ENCODE measurements at regions not wholly inside any gene's neighbourhood (a gene's known extent, or its start where the extent isn't known, plus 50 kb on each side); places are given as distances from the start of the nearest gene placed in this dataset.

DNA sequence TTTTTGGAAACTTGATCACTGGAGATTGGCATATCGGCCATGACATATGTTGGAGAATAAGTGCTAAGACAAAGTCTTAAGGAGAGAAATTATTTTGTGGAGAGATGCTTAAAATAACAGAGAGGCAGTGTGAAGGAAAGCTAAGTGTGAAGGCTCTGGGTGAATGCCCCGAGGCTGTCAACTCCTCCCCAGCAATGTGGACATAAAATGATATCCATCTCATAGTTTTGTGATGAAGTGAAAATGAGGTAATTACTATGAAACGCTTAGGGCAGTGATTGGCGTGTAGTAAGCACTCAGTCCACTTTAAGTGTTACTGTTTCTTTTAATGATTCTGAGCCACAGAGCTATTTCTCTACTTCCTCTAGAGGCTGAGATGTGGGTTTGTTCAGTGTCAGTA lies 195.8 kb upstream of the KLF12 start:
- DNase-seq: no peak

DNA sequence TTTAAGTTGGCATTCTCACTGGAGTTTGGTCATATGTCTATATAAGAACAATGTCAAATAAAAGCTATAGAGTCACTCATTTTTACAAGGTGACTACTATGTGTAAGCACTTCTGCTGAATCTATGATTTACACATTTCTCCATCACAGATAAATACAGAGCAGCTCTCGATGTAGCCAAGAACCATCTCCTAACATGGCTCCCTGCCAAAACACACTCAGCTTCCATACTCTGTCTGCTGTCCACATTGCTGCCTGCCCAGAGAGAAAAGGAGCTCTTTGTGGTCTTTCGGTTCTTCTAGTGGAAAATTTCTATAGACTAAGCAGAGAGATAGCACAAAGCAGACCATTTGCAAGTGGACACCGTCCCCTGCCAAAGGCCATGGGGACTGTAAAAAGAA lies 190.9 kb upstream of the KLF12 start:
- DNase-seq: no peak

DNA sequence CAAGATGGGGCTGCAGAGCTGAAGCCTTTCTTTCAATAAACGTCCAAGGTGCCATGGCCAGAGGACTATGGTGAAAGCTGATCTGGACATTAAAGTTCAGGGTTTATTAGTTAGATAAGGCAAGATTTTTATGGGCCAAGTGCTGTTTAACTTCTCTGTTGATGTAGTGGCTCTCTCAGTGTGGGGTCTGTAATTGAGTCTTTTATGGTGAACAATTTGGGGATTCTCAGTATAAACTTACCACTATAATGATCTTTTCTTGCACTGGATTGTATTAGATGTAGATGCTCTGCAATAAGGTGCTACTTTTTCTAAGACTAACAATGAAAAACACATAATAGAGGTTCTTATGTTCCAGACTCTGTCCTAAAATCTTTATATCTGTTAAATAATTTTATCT lies 190.1 kb upstream of the KLF12 start:
- no peak for DNase-seq

DNA sequence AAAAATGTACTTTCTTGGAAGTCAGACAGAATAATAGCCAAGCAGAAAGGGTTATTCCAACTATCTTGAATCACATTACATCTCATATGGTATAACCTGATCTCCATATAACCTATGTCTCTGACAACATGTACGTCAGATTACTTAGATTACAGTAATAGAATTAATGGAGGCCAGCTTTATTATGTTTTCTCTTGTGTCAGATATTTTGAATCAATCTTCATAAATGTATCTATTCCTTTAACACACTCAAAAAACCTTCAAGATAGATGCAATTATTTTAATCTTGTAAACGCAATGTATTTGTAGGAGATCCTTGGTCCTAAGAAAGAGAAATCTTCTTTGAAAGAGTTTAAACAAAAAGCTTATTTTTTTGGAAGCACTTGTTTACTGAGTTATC lies 188.4 kb upstream of the KLF12 start:
- no peak for DNase-seq

DNA sequence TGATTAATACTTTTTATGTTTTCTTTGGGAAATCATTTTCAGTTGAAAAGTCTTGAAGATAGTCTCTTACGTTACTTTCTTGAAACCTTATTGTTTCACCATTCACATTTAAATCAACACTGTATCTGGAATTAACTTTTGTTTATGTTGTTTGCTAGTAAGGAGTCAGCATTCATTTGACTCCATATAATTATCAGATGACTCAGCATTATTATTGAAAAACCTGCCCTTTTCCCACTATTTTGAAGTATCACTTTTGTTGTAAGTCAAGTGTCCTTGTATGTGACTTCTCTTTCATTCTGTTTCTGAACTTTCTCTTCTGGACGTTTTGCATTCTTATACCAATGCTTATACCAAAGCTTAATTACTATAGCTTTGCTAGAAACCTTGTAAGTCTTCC lies 186.1 kb upstream of the KLF12 start:
- DNase-seq: no peak

DNA sequence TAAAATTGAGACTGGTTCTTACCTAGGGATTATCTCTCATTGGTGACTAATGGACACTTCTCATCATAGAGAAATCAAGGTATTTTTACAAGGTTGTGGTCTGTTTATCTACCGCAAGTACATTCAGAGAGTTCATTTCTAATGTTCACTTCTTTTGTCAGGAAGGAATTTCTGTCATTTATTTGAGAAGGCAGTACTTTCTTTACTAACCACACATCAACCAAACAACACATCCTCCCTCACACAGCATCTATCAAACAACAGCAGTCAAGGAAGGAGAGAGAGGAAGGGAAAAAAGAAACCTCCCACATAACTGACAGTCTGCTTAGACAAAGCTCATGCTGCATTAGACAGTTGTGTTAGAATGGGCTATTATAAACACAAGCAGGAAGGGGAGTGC lies 182.3 kb upstream of the KLF12 start:
- no peak for DNase-seq

DNA sequence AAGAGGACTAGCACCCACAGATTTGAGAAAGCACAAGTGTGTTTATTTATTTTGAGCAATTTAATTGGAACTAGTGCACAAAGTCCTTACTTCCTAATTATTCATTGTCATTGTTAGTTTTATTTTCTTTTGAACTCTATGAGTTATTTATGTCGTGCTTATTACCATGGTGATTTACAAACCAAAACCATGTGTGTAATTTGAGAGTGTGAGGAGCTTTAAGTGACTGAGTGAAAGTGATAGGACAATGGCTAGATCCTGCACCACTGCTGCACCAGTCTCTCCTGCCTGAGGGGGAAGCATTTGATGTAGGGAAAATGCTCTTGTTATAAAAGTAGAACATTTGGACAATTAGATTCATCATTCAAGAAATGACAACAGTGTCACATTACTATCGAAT lies 172.3 kb upstream of the KLF12 start:
- DNase-seq: no peak

DNA sequence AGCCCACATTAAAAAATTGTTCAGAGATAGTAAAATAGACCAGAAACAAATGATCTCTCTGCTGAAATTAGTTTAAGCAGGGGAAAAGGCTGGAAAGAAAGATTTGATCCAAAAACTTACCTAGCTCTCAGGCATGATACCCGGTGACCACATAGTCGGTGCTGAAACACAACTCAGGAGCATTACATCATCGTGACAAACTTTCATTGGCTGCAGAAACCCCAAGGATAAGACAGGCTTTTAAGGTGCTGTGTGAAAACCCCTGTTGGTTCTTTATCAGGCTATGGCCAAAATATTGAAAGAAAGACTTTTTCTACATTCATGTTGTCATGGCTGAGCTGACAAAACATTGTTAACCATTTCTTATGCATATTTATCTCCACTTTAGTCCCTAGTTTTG lies 171.7 kb upstream of the KLF12 start:
- no peak for DNase-seq

DNA sequence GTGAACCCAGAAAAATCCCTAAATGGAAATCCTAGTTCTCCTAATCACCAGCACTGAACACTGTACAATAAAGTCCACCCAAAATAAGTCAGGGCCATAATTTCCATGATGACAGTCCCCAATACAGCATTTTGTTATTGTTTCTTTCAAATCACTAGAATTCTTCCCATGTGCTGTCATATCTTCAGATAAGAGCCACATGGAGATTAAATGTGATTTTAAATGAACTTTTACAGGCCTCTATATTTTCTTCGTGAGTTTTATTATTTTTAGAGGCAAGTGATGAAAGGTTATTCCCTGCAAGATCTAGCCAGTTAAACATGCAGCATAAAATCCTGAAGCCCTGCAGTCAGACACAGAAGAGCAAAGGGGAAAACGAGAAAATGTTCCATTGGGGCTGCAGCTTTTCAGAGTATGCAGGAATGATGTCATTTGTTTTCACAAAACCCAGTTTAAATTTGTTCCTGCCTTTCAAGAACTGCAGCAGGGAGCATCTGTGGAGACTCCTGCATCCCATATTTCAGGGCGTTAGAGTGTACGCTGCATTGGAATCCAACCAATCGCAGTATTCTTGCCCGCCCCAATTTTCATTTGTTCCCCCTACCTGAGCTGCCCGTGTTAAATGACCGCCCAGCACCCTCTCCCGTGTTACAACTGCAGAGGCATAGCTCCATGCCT lies 167.2 kb upstream of the KLF12 start:
- no peak for DNase-seq

DNA sequence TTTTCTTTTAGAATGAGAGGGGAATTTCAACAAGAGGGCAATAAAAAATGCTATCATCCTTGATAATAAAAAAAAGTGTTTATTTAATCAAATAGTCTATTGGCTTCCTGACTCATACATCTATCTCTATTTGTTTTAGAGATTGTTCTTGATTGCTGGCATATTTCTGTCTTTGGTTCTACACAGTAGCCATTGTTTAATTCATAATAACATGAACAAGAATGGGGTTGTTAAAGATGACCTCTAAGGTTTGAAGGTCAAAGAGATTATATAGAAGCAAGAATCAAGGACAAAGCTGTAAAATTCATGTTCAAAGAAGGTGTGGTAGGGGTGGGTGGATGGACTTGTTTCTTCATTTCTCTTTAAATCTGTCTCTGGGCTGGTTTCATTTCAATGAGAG lies 166.0 kb upstream of the KLF12 start:
- no peak for DNase-seq

DNA sequence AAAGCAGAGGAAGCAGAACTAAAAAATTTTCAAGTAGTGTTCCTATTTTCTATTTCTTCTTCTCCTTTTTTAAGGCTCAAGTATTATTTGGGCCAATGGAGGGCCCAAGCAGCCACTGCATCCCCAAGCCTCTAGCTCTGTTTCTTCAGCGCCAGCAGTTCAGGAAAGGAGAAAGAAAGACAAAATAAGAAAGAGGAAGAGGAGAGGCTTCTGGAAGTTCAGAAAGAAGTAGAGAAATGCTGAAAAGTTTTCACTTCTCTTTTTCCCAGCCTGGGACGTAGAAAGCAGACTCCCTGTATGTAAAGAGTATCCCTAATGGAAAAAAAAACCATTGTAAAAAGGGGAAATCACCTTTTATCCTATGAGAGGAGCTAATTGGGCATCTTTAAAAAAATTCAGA lies 165.5 kb upstream of the KLF12 start:
- DNase-seq: no peak

DNA sequence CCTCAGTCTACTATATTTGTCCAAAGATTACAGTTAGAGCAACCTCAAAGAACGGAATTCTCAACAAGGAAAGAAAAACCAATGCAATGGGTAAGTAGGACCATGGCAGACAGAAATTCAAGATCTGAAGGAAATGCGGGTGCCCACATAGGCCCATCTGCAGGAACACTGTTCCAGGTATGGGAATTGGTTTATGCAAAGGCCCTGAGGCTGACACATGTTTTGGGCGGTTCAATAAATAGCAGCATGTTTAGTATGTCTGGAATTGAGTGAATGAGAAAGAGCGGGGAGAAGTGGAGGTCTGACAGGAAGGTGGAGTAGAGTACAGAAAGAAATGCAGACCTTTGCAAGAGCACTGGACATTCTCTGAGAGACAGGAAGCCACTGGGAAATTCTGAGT lies 164.7 kb upstream of the KLF12 start:
- no peak for DNase-seq

DNA sequence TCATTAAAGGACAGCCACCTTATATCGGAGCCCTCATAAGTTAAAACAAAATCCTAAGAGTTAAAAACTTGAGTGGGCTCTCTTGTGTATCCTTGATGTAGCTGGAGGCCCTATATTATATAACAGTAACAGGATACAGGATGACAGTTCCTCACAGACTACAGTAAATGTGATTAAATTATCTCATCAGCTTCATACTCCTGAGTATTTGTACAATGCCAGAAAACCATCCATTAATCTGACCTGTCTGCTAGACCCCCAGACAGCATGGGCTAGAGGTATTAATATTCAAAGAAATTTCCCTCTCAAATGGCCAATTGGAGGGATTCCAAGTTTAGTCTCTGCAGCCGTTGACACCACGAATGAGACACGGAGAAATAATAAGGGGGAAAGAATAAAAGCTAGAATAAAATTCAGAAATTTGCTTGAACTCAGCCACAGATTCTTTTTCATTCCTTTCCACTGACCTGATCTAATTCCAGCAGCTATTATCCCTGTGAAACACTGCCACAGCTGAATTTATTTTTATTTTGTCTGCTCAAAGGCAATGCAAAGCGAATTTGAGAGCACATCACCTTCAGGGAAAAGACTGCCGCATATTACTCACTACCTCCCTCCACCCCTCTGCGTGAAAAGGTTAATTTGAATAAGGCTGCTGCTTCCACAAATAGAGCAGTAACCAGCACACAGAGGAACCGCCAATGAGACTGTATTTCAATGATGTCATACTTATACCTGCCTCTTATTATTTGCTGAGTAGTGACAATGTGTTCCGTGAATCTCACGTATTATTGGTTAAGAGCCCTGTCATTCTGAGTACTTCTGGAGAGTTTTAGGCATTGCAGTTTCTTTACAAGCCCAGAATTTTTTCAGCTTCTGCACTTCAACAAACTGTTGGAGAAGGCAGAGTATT lies 155.9 kb upstream of the KLF12 start:
- DNase-seq: peak; percentile 53

DNA sequence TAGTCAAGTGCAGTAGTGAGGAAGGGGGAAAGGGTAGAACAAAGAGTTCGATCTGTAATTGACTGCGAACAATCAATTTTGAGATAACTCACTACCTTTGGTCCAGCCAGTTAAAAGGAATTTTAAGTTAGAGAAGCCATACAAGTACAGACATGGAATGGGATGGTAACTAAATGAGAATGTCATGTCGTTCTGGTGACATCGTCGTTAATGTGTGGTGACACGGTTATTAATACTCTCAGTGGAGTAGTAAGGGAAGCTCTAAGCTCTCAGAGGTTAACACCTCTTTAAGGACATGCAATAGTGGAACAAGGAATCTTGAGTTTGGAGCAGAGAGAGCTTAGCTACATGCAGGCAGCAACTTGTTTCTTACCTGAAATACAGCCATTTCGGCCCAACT lies 154.9 kb upstream of the KLF12 start:
- peak; percentile 40 for DNase-seq

DNA sequence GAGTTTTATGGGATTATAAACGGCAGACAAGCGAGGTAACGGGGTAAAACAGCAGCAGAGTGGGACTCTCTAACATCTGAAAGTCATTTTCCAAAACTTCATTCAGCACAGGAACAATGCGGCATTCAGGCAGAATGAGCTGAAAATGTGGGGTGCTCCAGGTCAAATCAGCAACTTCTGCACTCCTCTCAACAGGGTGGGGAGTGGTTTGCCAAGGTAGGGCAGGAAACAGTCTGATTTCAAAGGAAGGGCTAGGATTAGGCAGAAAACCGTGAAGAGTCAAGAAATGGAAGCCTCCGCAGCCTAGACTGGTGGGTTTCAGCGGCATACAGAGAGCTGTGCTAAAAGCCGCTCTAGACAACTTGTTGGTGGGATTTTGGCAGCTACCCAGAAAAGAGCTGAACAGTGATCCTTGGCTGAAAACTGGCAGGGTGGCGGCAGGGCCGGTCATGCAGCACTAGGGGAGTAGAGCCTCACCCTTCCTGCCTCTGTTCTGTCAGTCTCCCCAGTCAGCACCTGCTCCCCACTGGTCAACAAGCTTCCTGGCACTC lies 154.2 kb upstream of the KLF12 start:
- peak; percentile 75 for DNase-seq

DNA sequence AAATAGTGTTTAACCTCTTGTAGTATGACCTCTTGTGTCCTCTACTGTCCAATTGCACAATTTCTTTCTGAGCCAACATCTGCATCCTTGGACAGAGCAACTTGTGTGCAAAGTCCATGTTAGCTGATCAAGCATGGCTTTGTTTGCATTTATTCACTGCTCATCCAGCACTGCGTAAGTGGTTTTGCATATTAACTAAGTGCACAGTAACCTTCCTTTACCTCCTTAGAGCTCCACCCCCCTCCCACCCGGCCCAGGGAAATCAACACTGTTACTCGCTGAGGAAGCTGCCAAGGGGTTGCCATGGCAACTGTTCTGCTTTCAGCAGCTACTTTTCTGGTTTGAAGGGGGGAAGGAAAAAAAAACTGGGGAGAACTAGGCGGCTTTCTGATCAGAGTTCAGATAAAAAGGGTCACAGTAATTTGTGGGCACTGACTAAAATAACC lies 153.5 kb upstream of the KLF12 start:
- DNase-seq: peak; percentile 82

DNA sequence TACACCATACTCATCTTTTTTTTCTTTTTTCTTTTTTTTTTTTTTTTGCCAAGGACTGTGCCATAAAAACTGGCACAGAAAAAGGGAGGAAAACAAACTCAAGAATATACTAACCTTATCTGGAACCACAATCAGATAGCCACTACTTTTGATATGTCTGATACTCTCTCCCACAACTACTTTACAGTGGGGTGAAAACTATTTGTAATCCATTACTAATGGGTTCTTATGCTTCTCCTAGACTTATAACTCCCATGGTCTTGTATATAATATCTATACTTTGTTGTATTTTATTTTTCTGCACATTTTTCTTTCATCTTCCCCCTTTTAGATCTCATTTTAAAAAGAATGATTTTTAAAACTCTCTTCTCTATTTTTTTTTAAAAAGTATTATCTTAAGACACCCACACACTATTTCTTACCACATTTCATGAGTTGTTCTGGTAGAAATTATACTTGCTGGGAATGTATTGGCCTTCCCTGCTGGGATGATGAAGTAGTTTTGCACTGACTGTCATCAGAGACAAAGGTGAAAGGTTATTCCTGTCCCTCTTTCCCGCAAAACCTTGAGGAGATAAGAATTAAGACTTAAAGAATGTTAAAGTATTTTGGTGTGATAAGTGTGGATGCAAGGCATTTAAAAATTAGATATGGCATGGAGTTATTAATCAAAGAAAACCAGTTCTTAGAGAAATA lies 146.7 kb upstream of the KLF12 start:
- no peak for DNase-seq

DNA sequence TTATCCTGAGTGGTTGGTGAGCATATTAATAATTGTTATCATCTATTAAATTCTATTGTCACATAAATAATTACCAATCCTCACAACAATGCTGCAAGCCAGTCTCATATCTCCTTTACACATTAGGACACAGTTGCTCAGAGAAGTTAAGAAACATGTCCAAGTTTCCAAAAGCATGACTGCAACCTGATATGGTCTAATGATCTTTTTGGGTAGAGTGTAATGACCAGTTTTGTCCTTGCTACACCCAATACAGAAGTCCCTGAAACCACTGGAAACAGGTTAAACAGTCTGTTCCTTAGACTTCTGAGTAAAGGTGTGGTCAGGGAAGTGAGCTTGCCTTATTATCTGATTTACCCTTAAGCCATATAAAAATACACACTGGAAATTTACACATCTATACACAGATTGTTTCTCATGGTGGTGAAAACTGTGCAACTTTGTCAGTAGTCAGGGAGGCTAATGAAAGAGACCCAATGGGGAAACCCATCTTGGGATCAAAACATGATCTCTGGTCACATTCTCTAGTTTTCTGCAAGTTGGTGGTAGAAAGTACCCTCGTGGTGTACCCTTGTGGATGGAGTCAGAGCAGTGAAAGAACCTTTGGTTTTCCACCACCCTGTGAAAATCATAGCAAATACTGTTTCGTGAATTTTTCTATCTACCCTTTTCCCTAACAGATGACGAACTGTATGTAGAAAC lies 146.0 kb upstream of the KLF12 start:
- DNase-seq: no peak

DNA sequence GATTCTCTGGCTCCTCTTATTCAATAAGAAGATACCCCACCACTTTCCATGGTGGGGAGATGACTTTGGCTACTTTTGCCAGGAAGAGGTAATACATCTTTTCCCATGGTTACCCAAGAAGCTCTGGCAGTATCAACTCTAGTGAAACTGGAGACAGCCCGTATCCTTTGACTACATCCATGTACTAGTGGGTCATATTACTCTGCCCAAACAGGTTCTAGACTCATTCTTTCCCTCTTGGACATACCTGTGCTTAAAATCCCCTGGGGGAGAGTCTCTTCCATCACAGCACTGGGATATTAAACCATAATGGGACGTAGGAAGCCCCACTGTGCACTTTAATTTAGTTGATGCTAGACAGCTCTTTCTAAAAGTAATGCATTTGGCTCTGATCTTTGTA lies 144.7 kb upstream of the KLF12 start:
- no peak for DNase-seq

DNA sequence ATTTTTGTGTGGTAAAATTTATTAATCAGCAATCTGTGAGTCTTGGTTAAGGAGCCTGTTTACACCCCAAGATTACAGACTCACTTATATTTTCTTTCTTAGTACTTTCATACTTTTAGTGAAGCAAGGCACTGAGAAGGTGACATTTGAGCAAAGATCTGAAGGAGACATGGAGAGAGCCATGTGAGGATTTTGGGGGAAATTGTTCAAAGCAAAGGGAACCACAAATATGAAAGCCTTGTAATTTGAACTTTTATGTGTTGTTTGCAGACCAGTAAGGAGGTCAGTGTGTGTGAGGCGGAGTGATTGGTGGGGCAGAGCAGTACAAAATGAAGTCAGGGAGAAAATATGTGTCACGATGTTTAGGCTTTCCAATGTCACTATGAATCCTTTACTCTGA lies 140.7 kb upstream of the KLF12 start:
- no peak for DNase-seq

DNA sequence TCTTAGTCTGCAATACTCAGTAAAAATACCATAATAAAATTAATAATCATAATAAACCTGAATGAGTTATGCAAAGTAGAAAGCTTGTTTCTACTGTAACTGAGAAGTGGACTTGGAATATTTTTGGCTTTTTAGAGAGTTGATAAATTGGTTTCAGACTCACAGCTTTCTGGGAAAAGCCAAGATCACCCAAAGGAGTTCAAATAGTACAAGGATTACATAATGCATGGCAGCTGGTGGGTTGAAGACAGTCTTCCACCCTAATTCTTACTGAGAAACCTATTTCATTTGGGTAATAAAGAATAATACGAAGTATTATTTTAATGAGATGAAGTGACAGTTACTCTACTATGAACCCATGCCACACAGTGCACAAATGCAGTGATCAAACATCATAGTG lies 139.4 kb upstream of the KLF12 start:
- no peak for DNase-seq

DNA sequence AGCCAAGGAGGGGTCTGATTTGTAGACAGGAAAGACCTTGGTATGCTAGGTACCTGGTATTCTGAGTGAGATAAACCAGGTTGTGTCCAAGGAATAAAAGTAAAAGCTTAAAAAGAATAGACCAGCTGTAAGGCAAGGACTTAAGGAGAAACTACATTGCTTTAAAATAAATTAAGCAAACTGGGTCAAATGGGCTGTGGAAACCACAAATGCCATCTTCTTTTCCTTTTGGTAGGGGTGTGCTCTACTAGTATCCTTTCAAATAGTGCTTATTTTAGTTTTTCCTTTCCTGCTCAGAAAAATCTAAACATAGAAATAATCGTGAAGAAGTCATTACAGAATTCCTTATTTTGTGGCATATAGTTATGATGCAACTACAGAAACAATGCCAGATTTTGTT lies 138.6 kb upstream of the KLF12 start:
- no peak for DNase-seq

DNA sequence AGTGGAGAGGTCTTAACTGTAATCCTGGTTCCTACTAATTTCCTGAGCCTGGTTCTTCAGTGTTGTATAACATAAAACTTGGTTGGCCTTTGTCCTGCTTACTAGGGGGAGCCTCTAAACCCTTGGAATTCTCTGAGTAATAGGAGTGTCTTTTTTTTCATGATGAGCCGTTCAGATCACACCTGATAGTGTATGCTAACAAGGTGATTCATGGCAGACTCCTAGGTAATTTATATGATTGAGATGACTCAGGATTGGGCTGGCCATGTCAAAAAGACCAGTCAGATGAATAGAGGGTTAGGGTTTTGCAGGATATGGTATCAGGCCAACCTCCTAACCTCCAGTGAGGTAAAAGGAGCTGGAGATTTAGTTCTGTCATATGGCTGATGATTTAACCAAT lies 135.8 kb upstream of the KLF12 start:
- DNase-seq: no peak

Data from retina (tissue), 1 donor.